ENCODE measurements at regions not wholly inside any gene's neighbourhood (a gene's known extent, or its start where the extent isn't known, plus 50 kb on each side); places are given as distances from the start of the nearest gene placed in this dataset.

DNA sequence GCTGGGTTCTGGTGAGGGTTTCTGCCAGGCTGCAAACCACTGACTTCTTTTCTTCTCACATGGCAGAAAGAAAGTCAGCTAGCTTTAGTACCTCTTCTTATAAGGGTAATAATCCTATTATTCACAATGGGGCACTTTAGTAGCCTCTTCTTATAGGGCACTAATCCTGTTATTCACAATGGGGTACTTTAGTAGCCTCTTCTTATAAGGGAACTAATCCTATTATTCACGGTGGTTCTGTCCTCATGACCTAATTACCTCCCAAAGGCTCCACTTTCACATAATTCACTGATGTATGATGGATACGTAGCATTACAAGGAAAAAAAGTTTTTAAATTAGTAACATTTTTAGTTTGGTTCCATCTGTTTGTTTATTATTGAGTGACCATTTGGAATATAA is 671.3 kb downstream of the NSUN3 start:
- no peak for TF ChIP-seq ZNF394 (tag by site-specific recombination; IDR thresholded peaks at IDR 0.05; ENCODE audit: borderline replicate concordance)
- no peak for TF ChIP-seq ZNF138 (tag by site-specific recombination; IDR thresholded peaks at IDR 0.05; ENCODE audit: borderline replicate concordance)
- TF ChIP-seq, protein P1, sequence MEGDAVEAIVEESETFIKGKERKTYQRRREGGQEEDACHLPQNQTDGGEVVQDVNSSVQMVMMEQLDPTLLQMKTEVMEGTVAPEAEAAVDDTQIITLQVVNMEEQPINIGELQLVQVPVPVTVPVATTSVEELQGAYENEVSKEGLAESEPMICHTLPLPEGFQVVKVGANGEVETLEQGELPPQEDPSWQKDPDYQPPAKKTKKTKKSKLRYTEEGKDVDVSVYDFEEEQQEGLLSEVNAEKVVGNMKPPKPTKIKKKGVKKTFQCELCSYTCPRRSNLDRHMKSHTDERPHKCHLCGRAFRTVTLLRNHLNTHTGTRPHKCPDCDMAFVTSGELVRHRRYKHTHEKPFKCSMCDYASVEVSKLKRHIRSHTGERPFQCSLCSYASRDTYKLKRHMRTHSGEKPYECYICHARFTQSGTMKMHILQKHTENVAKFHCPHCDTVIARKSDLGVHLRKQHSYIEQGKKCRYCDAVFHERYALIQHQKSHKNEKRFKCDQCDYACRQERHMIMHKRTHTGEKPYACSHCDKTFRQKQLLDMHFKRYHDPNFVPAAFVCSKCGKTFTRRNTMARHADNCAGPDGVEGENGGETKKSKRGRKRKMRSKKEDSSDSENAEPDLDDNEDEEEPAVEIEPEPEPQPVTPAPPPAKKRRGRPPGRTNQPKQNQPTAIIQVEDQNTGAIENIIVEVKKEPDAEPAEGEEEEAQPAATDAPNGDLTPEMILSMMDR (tag by site-specific recombination; IDR thresholded peaks at IDR 0.05), result no peak
- no peak for TF ChIP-seq ZNF768 (tag by site-specific recombination; IDR thresholded peaks at IDR 0.05)
- no peak for TF ChIP-seq YY1 (tag by site-specific recombination; IDR thresholded peaks at IDR 0.05)

Data from HEK293 (cell line).